ENCODE measurements at regions not wholly inside any gene's neighbourhood (a gene's known extent, or its start where the extent isn't known, plus 50 kb on each side); places are given as distances from the start of the nearest gene placed in this dataset.

GRCh38 chr2:71995067-71995665 lies 152.5 kb downstream of the CYP26B1 start:
- 0% methylated on average over 3 of the region's 3 CpGs for WGBS (ENCODE audit: insufficient coverage, low coverage, missing lambda C conversion rate)
- H3K79me2 ChIP-seq (ENCODE audit: control insufficient read depth, insufficient read depth, low read length), result no peaks in the 10 kb centered on the region
- H4K20me1 ChIP-seq (replicated peaks; ENCODE audit: control insufficient read depth, insufficient read depth, low read length), result no peaks in the 10 kb centered on the region
- BruUV-seq (replicated peaks), result no TSS peak
- H3K36me3 ChIP-seq (ENCODE audit: control insufficient read depth, insufficient read depth, low read length), result no peaks in the 10 kb centered on the region
- no peak overlapping the region for H3K9ac ChIP-seq (ENCODE audit: insufficient read depth in 1 of 2, low read depth in 2 of 2, low read length in 2 of 2)
- peak; percentile 55; the same call in 2 of the 3 replicates for ATAC-seq
- no peaks in the 10 kb centered on the region for H3K9me3 ChIP-seq (replicated peaks; ENCODE audit: control insufficient read depth, insufficient read depth, low read depth, low read length)
- H3K4me2 ChIP-seq (ENCODE audit: insufficient read depth, low read length), result no peak overlapping the region
- H3K9me1 ChIP-seq (ENCODE audit: control insufficient read depth, insufficient read depth, low read length), result no peaks in the 10 kb centered on the region
- no peak overlapping the region for H3K4me3 ChIP-seq
- DNase-seq (ENCODE audit: extremely low read depth in 1 of 4, low spot score in 3 of 4), result peak in 2 of 4 experiments; percentile 5 to 19
- intact Hi-C loops (cut with micrococcal nuclease), result loop anchor here (1.0 kb wide), 1 partner anchor 71 kb away; no protein-coding TSS in a partner anchor
- in situ Hi-C loops (cut with MboI), result no loop called here
- H3K27ac ChIP-seq (ENCODE audit: extremely low read depth, low read depth, low read length), result no peak overlapping the region
- peak; percentile 46 for FAIRE-seq
- no peaks in the 10 kb centered on the region for H3K4me1 ChIP-seq (replicated peaks in 1 of 2; ENCODE audit: control insufficient read depth in 2 of 2, insufficient read depth in 2 of 2, low read length in 2 of 2)
- H3K27me3 ChIP-seq (ENCODE audit: control insufficient read depth in 2 of 2, insufficient read depth in 2 of 2, low read length in 2 of 2), result peaks cover 0 to 4% of the 10 kb centered on the region in 2 experiments; a peak in 1 of 5 replicates
- POLR2A ChIA-PET, result no interaction called here
- H2AFZ ChIP-seq (ENCODE audit: low read depth, low read length), result no peak overlapping the region
- CTCF ChIA-PET (ENCODE audit: low intra/inter-chr PET ratio), result interaction anchor here (0.5 to 1.9 kb wide), 6 partner anchors 30 to 459 kb away, joined by 3 to 8 read pairs (median 4); no protein-coding TSS in a partner anchor
- TF ChIP-seq TCF15 (CRISPR knock-in tag; IDR thresholded peaks at IDR 0.05) (no peak), REST (IDR thresholded peaks at IDR 0.05; ENCODE audit: borderline replicate concordance) (peak; percentile 62; the same call in 1 of the 2 replicates), REST (CRISPR knock-in tag; IDR thresholded peaks at IDR 0.05; ENCODE audit: low read depth) (no peak), SMARCB1 (IDR thresholded peaks at IDR 0.05; ENCODE audit: insufficient read length, low read depth) (no peak), ZNF740 (CRISPR knock-in tag; IDR thresholded peaks at IDR 0.05) (no peak), ZNF740 (tag; IDR thresholded peaks at IDR 0.05) (peak in 1 of 2 experiments; percentile 51; a peak in 1 of 4 replicates), CTCF (IDR thresholded peaks at IDR 0.05 in 2 of 3, conservative IDR thresholded peaks at IDR 0.05 in 1 of 3; ENCODE audit: insufficient read depth in 2 of 3, low read depth in 1 of 3, low read length in 3 of 3) (peak; percentile 51 to 91 (median 89); a peak in 5 of 6 replicates), VEZF1 (CRISPR knock-in tag; IDR thresholded peaks at IDR 0.05) (peak; percentile 55)

All from K562 (cell line).